ENCODE measurements at regions not wholly inside any gene's neighbourhood (a gene's known extent, or its start where the extent isn't known, plus 50 kb on each side); places are given as distances from the start of the nearest gene placed in this dataset.

- Histone ChIP-seq H2AFZ (ENCODE audit: insufficient read depth, low read depth, low read length, poor library complexity, severe bottlenecking) (no peak overlapping the region), H3K9me3 (ENCODE audit: control extremely low read depth in 1 of 3, control insufficient read depth in 2 of 3, insufficient read depth in 1 of 3, low read length in 2 of 3) (no peaks in the 10 kb centered on the region), H3K4me1 (ENCODE audit: control insufficient read depth in 2 of 2, insufficient read depth in 2 of 2, low read length in 2 of 2) (no peaks in the 10 kb centered on the region), H3K4me3 (ENCODE audit: control extremely low read depth in 1 of 5, extremely low read depth in 1 of 5, insufficient read depth in 1 of 5, low read depth in 2 of 5, low read length in 4 of 5) (no peak overlapping the region), H3K9ac (ENCODE audit: low read length) (no peak overlapping the region), H3K27ac (ENCODE audit: low read length in 2 of 2) (no peak overlapping the region), H3K27me3 (replicated peaks in 1 of 4; ENCODE audit: control extremely low read depth in 1 of 4, control insufficient read depth in 3 of 4, insufficient read depth in 4 of 4, low read length in 3 of 4) (no peaks in the 10 kb centered on the region), H3K4me2 (replicated peaks; ENCODE audit: low read depth, low read length, poor library complexity, severe bottlenecking) (no peak overlapping the region), H4K20me1 (ENCODE audit: control insufficient read depth, insufficient read depth, low read length, poor library complexity, severe bottlenecking) (no peaks in the 10 kb centered on the region), H3K36me3 (replicated peaks in 1 of 2; ENCODE audit: control extremely low read depth in 1 of 2, control insufficient read depth in 1 of 2, extremely low read depth in 1 of 2, insufficient read depth in 2 of 2, low read length in 1 of 2) (no peaks in the 10 kb centered on the region), H3K79me2 (ENCODE audit: control insufficient read depth, insufficient read depth, low read length) (no peaks in the 10 kb centered on the region)
- Mint-ChIP-seq H3K27ac (no peak overlapping the region), H3K27me3 (no peaks in the 10 kb centered on the region), H3K4me1 (no peaks in the 10 kb centered on the region), H3K9me3 (ENCODE audit: insufficient read depth) (no peaks in the 10 kb centered on the region), H3K4me3 (no peak overlapping the region)
- DNase-seq (no peak), ATAC-seq (ENCODE audit: low read depth) (no peak)
- TF ChIP-seq EZH2 (IDR thresholded peaks at IDR 0.05; ENCODE audit: borderline replicate concordance, insufficient read depth, low read depth, low read length, poor library complexity, severe bottlenecking) (no peak), CTCF (IDR thresholded peaks at IDR 0.05) (no peak)
- ChIA-PET CTCF (no interaction called here), POLR2A (no interaction called here)
- intact Hi-C loops (cut with micrococcal nuclease): no loop called here
These were observed 176.9 kb downstream of the KCNE4 start for GRCh38 chr2:223228871-223229270.

- Histone ChIP-seq H3K79me2 (ENCODE audit: control insufficient read depth, insufficient read depth, low read length) (no peaks in the 10 kb centered on the region), H3K4me3 (ENCODE audit: control extremely low read depth in 1 of 5, extremely low read depth in 1 of 5, insufficient read depth in 1 of 5, low read depth in 2 of 5, low read length in 4 of 5) (no peak overlapping the region), H3K4me2 (replicated peaks; ENCODE audit: low read depth, low read length, poor library complexity, severe bottlenecking) (no peak overlapping the region), H3K9me3 (ENCODE audit: control extremely low read depth in 1 of 3, control insufficient read depth in 2 of 3, insufficient read depth in 1 of 3, low read length in 2 of 3) (no peaks in the 10 kb centered on the region), H3K4me1 (ENCODE audit: control insufficient read depth in 2 of 2, insufficient read depth in 2 of 2, low read length in 2 of 2) (no peaks in the 10 kb centered on the region), H3K9ac (ENCODE audit: low read length) (no peak overlapping the region), H4K20me1 (ENCODE audit: control insufficient read depth, insufficient read depth, low read length, poor library complexity, severe bottlenecking) (no peaks in the 10 kb centered on the region), H3K27me3 (replicated peaks in 1 of 4; ENCODE audit: control extremely low read depth in 1 of 4, control insufficient read depth in 3 of 4, insufficient read depth in 4 of 4, low read length in 3 of 4) (no peaks in the 10 kb centered on the region), H3K36me3 (replicated peaks in 1 of 2; ENCODE audit: control extremely low read depth in 1 of 2, control insufficient read depth in 1 of 2, extremely low read depth in 1 of 2, insufficient read depth in 2 of 2, low read length in 1 of 2) (no peaks in the 10 kb centered on the region), H3K27ac (ENCODE audit: low read length in 2 of 2) (no peak overlapping the region), H2AFZ (ENCODE audit: insufficient read depth, low read depth, low read length, poor library complexity, severe bottlenecking) (no peak overlapping the region)
- Mint-ChIP-seq H3K4me3 (no peak overlapping the region), H3K27ac (no peak overlapping the region), H3K4me1 (no peaks in the 10 kb centered on the region), H3K27me3 (no peaks in the 10 kb centered on the region), H3K9me3 (ENCODE audit: insufficient read depth) (no peaks in the 10 kb centered on the region)
- WGBS (ENCODE audit: insufficient coverage): no CpG with 5 or more reads among the region's 2 CpGs
- intact Hi-C loops (cut with micrococcal nuclease): no loop called here
- DNase-seq: no peak
- TF ChIP-seq EZH2 (IDR thresholded peaks at IDR 0.05; ENCODE audit: borderline replicate concordance, insufficient read depth, low read depth, low read length, poor library complexity, severe bottlenecking) (no peak), CTCF (IDR thresholded peaks at IDR 0.05) (no peak)
- CTCF ChIA-PET: no interaction called here
- POLR2A ChIA-PET: no interaction called here
- ATAC-seq (ENCODE audit: low read depth): no peak
These were observed 178.4 kb downstream of the KCNE4 start for GRCh38 chr2:223230352-223230751.

All from B cell (primary cell).